ENCODE measurements at regions not wholly inside any gene's neighbourhood (a gene's known extent, or its start where the extent isn't known, plus 50 kb on each side); places are given as distances from the start of the nearest gene placed in this dataset.

DNA sequence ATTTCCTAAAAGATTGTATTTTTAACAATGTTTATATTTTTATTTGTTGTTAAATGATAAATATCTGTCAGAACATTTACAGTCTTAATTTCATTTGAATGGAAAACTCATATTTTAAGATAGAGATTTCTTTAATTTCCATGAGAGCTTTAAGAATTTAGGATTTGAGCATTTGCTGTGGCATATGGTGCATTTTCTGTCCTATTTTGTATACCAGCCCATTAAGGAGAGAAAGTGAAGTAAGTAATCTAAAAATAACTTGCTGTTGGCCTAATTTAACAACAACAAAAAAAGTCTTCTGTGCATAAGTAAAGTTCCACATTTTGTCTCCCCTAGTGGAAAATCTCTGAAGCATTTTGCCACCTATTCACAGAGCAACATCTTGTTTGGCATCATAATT is 190.9 kb upstream of the PPP1R3A start:
- Histone ChIP-seq H3K36me3 (no peaks in the 10 kb centered on the region), H3K9me3 (replicated peaks in 1 of 11) (no peaks in the 10 kb centered on the region), H3K4me3 (no peak overlapping the region), H3K9ac (no peak overlapping the region), H3K4me2 (peak overlapping the region in 1 of 11 experiments; percentile 12; a peak in 1 of 22 replicates), H3K4me1 (peaks cover 0 to 5% (median 0%) of the 10 kb centered on the region in 10 experiments; a peak in 1 of 20 replicates), H4K20me1 (no peaks in the 10 kb centered on the region; a peak in 1 of 22 replicates), H3K27me3 (no peaks in the 10 kb centered on the region), H3K27ac (no peak overlapping the region)
- no peak for TF ChIP-seq Cebpa-rat (IDR thresholded peaks at IDR 0.05)

DNA sequence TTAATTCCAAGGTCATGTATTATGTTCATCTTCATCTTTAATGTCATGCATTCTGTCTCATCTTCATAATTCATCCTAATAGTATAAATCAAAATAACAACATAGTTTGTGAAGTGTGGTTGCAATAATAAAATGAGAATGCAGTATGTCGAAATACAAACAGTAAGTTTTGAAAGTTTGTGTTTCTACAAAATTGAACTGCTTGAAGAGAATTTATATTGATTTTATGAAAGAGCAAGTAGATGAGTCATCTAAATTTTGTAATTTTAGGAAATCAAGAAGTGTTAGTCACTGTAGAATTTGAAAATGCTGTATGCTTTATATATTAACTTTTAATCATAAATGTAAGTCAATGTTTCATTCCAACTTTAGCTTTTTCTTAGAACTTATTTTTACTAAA is 190.5 kb upstream of the PPP1R3A start:
- Histone ChIP-seq H3K4me2 (no peak overlapping the region), H3K9me3 (replicated peaks in 1 of 11) (no peaks in the 10 kb centered on the region), H3K4me1 (peaks cover 0 to 5% (median 0%) of the 10 kb centered on the region in 10 experiments; a peak in 1 of 20 replicates), H4K20me1 (no peaks in the 10 kb centered on the region; a peak in 1 of 22 replicates), H3K4me3 (no peak overlapping the region), H3K27ac (no peak overlapping the region), H3K9ac (no peak overlapping the region), H3K36me3 (no peaks in the 10 kb centered on the region), H3K27me3 (no peaks in the 10 kb centered on the region)
- TF ChIP-seq Cebpa-rat (IDR thresholded peaks at IDR 0.05) = no peak

DNA sequence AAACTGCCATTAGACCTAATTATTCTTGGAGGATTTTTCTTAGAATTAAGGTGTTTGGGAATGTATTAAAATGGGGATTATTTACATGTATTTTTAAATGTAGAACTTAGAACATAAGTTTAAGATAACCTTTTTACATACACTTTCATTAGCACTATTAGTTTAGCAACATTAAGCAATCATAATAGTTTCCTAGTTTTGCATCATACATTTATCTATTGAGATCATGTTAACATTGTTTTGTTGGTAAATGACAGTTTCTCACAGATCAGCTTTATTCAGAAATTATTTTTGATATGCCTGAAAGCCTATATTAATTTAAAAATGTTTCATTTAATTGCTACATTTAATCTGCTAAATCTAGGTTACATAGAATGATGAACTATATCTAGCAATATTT is 189.7 kb upstream of the PPP1R3A start:
- Histone ChIP-seq H3K4me2 (no peak overlapping the region), H4K20me1 (no peaks in the 10 kb centered on the region; a peak in 1 of 22 replicates), H3K9ac (no peak overlapping the region), H3K4me1 (peaks cover 0 to 5% (median 0%) of the 10 kb centered on the region in 10 experiments; a peak in 1 of 20 replicates), H3K27ac (no peak overlapping the region), H3K9me3 (replicated peaks in 1 of 11) (no peaks in the 10 kb centered on the region), H3K27me3 (no peaks in the 10 kb centered on the region), H3K36me3 (no peaks in the 10 kb centered on the region), H3K4me3 (no peak overlapping the region)
- no peak for TF ChIP-seq Cebpa-rat (IDR thresholded peaks at IDR 0.05)

DNA sequence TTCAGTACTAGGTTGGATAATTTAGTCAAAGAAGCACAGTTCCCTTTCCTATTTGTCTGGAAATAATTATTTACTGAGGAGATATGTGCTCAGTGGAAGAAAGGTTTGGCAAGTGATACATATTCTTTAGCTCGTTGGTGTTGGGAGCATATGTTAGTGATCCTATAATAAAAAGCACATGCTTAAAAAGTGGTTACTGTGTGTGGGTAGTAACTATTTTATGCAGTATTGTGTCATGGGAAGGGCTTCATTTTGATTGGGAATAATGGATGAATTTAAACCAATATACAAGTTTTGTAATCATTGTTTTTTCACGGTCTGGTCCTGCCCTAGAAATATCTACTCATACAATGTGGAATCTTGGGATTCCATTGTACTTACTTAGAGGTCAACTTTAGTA is 188.7 kb upstream of the PPP1R3A start:
- no peaks in the 10 kb centered on the region for H3K36me3 ChIP-seq
- no peak overlapping the region for H3K4me3 ChIP-seq
- H3K4me2 ChIP-seq = no peak overlapping the region
- TF ChIP-seq Cebpa-rat (IDR thresholded peaks at IDR 0.05) = no peak
- H3K9me3 ChIP-seq (replicated peaks in 1 of 11) = no peaks in the 10 kb centered on the region
- no peaks in the 10 kb centered on the region for H3K27me3 ChIP-seq
- peaks cover 0 to 5% (median 0%) of the 10 kb centered on the region in 10 experiments; a peak in 1 of 20 replicates for H3K4me1 ChIP-seq
- H3K9ac ChIP-seq = no peak overlapping the region
- no peaks in the 10 kb centered on the region; a peak in 1 of 22 replicates for H4K20me1 ChIP-seq
- no peak overlapping the region for H3K27ac ChIP-seq

DNA sequence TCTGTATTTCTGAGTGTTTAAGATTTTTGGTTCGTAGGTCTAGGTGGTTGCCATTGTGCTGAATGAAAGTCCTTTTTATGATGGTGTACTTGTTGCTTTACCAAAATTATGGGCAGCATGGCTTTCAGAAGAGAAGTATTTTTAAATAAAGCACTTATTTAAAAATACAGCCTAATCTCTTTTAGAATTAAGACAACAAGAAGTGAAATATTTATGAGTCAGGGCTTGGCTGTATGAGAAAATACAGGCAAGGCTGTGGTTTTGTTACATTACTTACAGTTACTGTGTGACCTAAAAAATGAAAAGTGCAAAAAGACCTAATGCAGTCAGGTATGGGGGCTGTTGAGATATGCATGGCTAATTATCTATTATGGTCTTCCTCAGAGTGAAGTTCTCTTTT is 185.2 kb upstream of the PPP1R3A start:
- no peak overlapping the region for H3K27ac ChIP-seq
- no peaks in the 10 kb centered on the region for H3K27me3 ChIP-seq
- no peak for TF ChIP-seq Cebpa-rat (IDR thresholded peaks at IDR 0.05)
- H3K4me1 ChIP-seq = no peaks in the 10 kb centered on the region
- no peak overlapping the region for H3K4me3 ChIP-seq
- no peak overlapping the region for H3K9ac ChIP-seq
- H3K36me3 ChIP-seq = no peaks in the 10 kb centered on the region
- no peaks in the 10 kb centered on the region for H3K9me3 ChIP-seq (replicated peaks in 1 of 11)
- no peak overlapping the region for H3K4me2 ChIP-seq
- no peaks in the 10 kb centered on the region for H4K20me1 ChIP-seq

DNA sequence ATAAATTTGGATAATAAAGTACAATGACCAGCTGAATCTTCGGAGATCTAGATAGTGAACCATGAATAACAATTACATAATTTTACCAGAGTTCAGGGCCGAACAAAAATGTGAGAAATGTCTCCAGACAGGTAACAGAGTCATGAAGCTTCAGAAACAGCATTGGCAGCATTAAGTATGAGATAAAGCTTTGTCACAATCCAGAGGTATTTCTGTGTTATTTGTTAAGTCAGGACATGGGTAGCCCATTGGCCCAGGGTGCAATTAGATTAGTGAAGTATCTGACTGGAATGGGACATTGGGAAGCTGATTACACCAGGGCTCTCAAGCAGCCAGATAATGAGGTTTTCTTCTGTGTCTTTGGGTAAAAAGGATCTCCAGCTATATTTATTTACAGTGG is 184.2 kb upstream of the PPP1R3A start:
- Histone ChIP-seq H3K9ac (no peak overlapping the region), H3K9me3 (replicated peaks in 1 of 11) (no peaks in the 10 kb centered on the region), H3K27ac (no peak overlapping the region), H3K4me3 (no peak overlapping the region), H3K4me2 (no peak overlapping the region), H3K4me1 (no peaks in the 10 kb centered on the region), H3K27me3 (no peaks in the 10 kb centered on the region), H3K36me3 (no peaks in the 10 kb centered on the region), H4K20me1 (no peaks in the 10 kb centered on the region)
- TF ChIP-seq Cebpa-rat (IDR thresholded peaks at IDR 0.05) = no peak

DNA sequence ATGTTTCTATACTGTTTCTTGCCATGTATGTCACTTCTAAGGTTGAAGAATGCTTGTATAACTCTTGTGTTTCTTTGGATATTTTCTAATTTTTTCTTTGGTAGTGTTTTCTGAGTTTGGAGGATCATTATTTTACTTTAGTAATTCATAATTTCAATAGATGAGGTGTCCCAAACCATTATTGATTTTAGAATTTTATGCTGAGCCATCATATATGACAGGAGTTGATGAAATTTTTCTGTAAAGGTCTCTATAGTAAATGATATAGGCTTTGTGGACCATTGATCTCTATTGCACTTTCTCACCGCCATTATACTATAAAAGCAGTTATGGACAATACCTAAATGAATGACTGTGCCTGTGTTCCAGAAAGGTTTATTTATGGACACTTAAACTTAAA is 183.3 kb upstream of the PPP1R3A start:
- Histone ChIP-seq H4K20me1 (no peaks in the 10 kb centered on the region), H3K27me3 (no peaks in the 10 kb centered on the region), H3K4me1 (no peaks in the 10 kb centered on the region), H3K4me3 (no peak overlapping the region), H3K9me3 (replicated peaks in 1 of 11) (no peaks in the 10 kb centered on the region), H3K36me3 (no peaks in the 10 kb centered on the region), H3K4me2 (no peak overlapping the region), H3K9ac (no peak overlapping the region), H3K27ac (no peak overlapping the region)
- no peak for TF ChIP-seq Cebpa-rat (IDR thresholded peaks at IDR 0.05)

DNA sequence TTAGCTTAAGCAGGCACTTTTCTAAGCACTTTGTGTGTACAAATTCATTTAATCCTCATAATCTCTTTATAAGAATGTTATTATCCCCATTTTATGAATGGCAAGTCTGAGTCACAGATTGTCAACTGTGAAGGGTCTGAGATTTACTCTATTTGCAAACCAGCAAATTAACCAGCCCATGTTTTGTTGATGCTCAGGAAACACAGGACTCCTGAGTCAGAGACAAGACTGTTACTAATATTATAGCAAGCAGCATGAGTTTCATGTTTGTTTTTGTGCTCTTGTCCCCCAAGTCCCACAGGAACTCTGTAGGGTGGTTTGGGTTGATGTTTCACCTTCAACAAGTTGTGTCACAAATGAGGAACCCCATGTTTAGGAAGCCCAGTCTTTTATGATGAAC is 182.0 kb upstream of the PPP1R3A start:
- no peaks in the 10 kb centered on the region for H3K36me3 ChIP-seq
- H3K4me2 ChIP-seq = no peak overlapping the region
- H3K27me3 ChIP-seq = no peaks in the 10 kb centered on the region
- H4K20me1 ChIP-seq = no peaks in the 10 kb centered on the region
- H3K9me3 ChIP-seq (replicated peaks in 1 of 11) = no peaks in the 10 kb centered on the region
- TF ChIP-seq Cebpa-rat (IDR thresholded peaks at IDR 0.05) = no peak
- H3K27ac ChIP-seq = no peak overlapping the region
- H3K9ac ChIP-seq = no peak overlapping the region
- no peak overlapping the region for H3K4me3 ChIP-seq
- H3K4me1 ChIP-seq = no peaks in the 10 kb centered on the region

DNA sequence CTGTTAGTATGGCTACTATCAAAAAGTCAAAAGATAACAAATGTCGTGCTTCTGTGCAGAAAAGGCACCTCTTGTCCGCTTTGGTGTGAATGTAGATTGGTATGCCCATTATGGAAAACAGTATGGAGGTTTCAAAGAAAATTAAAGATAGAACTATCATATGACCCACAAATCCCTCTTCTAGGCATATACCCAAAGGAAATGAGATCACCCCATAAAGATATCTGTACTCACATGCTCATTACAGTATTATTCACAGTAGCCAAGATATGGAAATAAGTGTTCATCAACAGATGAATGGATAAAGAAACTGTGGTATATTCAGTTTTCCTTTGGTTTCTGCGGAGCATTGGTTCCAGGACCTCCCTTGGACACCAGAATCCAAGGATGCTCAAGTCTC is 180.5 kb upstream of the PPP1R3A start:
- Histone ChIP-seq H3K27ac (no peak overlapping the region), H3K36me3 (no peaks in the 10 kb centered on the region), H3K9ac (no peak overlapping the region), H3K4me1 (no peaks in the 10 kb centered on the region), H3K4me2 (no peak overlapping the region), H4K20me1 (no peaks in the 10 kb centered on the region), H3K4me3 (no peak overlapping the region), H3K27me3 (no peaks in the 10 kb centered on the region), H3K9me3 (replicated peaks in 1 of 11) (no peaks in the 10 kb centered on the region)
- no peak for TF ChIP-seq Cebpa-rat (IDR thresholded peaks at IDR 0.05)

DNA sequence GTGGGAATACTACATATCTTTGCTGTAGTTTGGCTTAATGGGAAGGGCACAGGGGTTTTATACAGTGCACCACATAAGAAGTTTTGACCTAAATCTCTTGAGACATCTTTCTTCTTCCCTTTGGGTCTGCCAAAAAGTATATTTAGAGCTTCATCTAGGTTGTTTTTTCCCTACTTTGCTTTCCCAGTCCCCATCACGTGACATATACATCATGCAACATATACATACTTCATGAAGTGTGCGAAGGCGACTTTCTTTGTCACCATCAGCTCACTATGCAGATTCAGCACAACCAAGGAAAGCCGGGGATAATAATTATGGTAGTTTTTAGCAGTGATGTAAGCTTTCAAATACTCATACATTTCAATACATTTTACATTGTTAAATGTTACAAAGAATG is 177.1 kb upstream of the PPP1R3A start:
- no peak overlapping the region for H3K9ac ChIP-seq
- no peak overlapping the region for H3K4me2 ChIP-seq
- no peaks in the 10 kb centered on the region for H3K27me3 ChIP-seq
- no peak overlapping the region for H3K27ac ChIP-seq
- H3K4me1 ChIP-seq = no peaks in the 10 kb centered on the region
- no peaks in the 10 kb centered on the region for H3K9me3 ChIP-seq (replicated peaks in 1 of 11)
- no peak for TF ChIP-seq Cebpa-rat (IDR thresholded peaks at IDR 0.05)
- no peak overlapping the region for H3K4me3 ChIP-seq
- H4K20me1 ChIP-seq = no peaks in the 10 kb centered on the region
- no peaks in the 10 kb centered on the region for H3K36me3 ChIP-seq
